NCI-H2107 treated with DMSO at 0.1 percent for 48 hours (cell line): ENCODE measurements at regions not wholly inside any gene's neighbourhood (a gene's known extent, or its start where the extent isn't known, plus 50 kb on each side); places are given as distances from the start of the nearest gene placed in this dataset.
"Not testable (repeated sequence)": the region's sequence is repeated elsewhere in the genome, so short reads cannot be mapped to it uniquely, and the experiment has no call there.

Experiments
- DNase-seq: peaks from one replicate; lab custom pipeline; 2025; ENCODE audit not compliant: unreplicated experiment; lab: John Stamatoyannopoulos, UW

DNA sequence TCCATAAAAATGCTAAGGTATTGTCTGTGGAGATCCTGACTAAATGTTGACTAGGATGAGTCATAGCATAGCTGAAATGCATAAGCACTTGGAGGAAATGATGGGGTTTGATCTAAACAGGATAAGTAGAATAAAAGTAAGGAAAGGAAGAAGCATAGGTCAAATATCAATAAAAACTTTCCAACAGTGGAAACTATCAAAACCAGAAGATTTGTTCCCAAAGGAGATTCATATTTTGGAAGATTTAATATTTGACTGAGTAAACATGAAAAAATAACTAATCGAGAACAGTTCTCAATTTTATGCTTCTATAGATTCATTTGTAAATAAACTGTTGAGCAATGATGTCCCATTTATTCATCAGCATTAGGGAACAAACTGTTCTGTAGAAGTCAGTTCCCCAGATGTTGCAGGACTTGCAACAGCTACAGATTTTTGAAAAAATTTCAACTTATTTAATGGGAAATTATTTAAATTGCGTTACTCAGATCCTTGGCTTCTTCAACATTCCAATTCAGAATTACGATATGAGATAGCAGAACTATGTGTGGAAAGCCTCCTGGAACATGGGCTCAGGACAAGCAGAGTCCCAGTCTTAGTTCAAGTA is 133.7 kb upstream of the TBX18 start:
- DNase-seq: no peak

DNA sequence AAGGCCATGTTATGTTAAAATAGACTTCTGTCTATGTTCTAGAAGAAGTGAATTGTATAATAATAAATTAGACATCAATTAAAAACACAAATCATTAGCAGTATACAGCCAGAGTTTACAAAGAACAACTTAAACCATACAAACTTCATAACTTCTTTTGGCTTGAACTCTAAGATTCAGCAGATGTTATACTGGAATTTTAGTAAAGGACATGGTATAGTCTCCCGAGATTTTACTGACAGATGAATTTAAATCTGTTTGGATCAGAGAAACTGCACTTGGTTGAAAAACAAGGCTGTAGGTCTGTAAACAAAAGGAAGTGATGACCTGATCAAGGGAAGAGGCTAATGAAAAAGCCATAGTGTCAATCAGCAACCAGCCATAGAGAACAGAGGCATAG is 132.6 kb upstream of the TBX18 start:
- DNase-seq: no peak

DNA sequence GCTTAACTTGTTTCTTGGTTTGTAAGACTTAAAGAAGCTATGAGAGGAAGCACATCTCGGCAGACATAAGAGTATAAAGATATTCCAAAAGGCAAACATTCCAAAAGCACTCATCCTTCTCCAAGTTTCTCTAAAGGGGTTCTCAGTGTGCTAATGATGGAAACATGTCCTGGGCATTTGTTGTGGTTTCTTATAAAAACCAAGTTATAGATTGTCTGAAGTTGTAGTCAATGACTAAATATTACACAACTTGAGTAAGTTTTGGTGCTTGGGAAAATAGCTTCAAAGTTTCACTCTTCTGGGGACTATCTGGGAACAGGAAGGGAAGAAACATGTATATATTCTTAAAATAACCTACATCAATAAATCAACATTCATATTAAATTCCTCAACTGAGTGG is 128.3 kb upstream of the TBX18 start:
- no peak for DNase-seq

DNA sequence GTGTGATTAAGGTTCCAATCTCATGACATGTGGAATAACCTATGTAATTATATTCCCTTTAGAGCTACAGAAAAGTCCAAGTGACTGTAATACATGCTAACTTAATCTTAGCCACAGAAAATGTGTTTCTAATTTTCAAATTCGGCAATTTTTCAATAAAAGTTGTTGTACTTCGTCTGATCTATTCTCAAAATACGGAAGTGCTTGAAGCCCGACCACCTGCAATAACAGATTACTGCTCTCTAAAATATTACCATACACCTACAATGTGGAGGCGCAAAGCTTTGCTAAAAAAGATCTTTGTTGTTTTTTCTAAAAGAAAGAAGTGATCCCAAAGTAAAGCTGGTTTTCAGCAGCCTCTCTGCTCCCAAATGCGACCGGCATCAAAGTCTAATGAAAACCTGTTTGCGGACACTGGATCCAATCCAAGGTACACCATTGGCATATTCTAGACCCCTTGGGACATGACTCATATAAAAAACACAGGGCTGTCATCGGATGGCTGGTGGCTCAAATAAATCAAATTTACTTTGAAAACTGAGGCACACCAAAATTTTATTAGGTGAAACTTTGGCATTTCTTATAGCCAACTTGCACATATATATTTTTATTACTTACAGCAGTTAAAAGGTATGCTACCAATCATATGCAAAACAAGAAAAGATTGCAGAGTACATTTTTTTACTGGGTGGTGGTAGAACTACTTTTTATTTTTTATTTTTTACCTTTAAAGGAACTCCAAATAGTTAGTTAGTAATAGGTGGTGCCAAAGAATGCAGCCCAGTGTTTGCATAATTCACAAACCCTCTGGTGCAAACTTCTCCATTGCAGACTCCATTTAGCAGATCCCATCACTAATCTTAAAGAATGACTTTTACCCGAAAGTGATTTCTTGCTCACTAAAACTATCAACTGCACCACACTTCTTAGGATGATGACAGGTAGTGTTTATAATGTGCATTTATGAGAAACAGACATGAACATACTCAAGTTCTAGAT is 118.7 kb upstream of the TBX18 start:
- no peak for DNase-seq

DNA sequence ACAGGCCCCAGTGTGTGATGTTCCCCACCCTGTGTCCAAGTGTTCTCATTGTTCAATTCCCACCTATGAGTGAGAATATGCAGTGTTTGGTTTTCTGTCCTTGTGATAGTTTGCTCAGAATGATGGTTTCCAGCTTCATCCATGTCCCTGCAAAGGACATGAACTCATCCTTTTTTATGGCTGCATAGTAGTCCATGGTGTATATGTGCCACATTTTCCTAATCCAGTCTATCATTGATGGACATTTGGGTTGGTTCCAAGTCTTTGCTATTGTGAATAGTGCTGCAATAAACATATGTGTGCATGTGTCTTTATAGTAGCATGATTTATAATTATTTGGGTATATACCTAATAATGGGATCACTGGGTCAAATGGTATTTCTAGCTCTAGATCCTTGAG is 115.0 kb upstream of the TBX18 start:
- not testable (repeated sequence) for DNase-seq

DNA sequence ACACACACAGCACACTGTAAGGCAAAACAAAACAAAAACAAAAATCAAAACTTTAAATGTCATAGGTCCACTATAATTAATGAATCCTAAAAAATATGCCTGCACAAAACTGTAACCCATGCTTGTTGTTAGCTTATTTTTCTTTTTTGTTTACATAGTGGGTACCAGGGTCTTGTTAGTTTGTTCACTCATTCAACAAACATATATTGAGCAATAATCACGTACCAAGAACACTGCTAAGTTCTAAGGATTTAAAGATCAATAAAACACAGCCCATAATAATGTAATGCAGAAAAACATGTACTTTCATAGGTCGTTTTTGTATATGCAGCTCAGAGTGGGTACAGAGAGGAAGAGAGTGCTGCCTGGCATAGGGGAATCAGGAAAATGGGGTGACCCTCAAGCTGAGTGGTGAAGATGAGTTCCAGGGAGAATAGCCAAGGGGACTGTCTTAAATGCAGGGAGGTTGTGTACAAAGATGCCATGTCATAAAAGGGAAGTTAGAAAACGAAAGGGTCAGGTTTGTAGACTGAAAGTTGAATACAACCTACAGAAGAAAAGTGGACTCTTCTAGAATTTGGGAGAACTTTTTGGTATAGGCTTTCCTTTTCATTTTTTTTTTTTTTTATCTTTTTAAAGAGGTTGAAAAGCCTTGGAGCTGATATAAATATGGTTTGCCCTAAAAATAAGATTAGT is 113.3 kb upstream of the TBX18 start:
- no peak for DNase-seq

DNA sequence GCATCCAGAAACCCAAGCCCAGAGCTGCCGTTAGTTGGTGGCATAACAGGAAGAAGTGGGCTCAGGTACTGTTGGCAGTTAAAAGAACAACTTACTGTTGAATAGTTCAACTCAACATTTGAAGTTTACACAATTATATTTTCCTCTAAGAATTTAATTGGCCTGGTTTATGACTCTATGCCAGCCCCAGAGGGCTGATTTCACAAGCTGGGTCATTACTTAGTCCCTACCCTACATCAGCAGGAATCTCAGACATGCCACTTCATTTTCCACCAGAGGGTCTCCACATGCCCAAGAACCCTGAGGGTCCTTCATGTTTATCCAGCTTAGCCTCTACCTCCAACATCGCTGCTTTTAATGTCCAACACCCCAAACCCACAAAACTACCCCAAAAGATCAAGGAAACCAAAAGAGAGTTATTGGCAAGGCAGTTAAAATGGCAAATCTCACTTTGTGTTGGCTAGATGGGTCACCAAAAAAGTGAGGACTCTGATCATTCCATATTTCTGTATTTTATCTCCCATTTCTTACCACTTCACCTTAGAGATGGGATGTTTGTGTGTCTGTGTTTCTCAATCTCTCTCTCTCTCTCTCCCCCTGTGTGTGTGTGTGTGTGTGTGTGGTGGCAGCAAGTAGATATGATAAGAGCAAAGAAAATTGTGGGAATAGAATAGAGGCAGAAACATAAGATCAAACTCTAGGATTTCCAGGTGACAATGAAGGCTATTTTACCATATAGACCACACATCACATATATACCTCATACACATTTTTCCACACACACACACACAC is 112.5 kb upstream of the TBX18 start:
- no peak for DNase-seq

DNA sequence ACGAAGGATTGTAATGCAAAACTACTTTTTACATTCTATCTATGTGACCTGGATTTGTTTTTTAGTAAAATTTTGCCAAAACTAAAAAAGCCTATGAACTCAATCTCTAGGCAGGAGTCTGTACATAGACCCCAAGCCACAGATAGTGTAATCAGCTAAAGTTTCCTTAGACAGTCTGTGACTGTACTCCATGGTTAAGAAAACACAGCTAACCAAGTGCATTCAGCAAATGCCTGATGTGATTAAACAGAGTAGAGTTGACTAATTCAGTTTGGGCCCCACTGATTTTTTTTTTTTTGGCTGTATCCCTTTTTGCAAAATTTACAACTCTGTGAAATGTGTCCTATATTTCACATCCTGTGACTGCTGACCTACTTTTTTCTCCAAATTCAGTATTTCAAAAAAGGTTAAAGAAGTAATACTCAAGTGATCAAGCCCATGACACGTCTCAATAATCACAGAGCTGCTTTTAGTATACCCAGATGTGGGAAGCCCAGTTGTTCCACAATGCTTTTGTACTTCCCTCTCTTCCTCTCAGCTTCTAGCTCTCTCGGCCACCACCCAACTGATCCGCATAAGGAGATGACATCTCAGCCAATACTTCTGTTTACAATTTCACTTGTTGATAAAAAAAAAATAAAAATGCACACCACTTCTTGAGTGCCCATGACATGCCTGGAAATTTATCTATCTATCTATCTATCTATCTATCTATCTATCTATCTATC is 108.8 kb upstream of the TBX18 start:
- DNase-seq: no peak

DNA sequence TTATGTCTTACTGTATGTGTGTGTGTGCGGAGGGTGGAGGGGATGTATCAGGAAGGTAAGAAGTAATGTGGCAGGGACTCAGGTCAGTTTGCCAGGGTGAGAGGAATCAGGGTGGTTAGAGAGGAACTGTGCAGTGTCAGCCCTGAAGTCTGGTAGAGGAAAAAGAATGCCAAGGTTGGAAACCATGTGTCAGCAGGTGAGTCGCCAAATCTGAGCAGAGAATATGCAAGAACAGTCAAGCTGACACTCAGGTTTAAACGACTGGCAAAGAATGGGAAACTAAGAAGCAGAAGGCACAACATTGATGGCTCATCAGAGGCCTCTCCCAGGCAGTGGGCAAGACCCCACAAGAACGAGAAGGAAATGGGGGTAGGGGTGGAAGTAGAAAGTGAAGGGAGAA is 107.5 kb upstream of the TBX18 start:
- no peak for DNase-seq

DNA sequence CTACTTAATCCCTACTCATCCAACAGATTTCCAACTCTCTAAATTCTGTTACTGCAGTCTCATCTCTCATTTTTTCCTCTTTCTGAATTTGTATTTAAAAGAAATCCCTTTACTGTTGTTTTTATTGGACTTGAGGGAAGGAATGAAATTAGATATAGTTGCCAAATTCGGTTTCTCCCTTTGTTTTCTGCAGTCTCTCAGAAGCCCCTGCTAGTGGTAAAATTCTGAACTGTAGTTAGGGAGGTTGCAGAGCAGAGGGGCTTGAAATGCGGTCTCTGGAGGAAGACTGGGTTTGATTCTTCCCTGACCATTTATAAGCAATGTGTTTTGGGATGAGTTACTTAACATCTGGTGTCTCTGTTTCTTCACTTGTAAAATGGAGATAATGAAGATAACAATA is 106.3 kb upstream of the TBX18 start:
- DNase-seq: no peak

DNA sequence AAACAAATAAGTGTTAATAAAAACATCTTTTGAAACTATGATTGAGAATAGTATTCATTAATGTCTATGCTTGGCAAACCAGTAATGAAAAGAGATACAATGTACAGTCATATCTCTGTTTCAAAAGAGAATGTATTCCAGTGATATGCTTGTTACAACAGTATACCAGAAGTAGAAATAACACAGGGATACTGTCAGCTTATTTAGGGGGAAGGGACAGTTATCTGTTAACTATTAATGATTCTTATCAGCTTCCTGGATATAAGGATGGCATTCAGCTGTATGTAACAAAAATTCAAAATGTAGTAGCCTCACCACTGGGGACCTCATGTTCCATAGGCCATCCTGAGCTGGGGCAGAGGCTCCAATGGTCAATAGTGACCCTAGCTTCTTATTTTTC is 103.8 kb upstream of the TBX18 start:
- no peak for DNase-seq

DNA sequence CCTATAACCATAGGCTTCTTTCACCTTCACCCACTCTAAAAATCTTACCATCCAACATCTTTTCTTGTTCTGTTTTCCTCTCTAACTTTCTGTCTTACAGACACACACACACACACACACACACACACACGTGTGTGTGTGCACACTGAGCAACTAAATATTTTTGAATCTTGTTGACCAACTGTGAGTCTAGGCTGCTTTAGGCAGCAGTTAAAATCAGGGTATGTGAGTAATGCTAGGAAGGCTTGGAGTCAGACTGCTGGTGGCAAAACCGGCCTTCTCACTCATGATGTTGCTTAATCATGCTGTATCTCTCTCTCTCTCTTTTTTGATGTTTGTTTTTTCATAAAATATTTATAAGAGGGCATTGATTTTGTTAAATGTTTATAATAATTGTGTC is 103.1 kb upstream of the TBX18 start:
- no peak for DNase-seq

DNA sequence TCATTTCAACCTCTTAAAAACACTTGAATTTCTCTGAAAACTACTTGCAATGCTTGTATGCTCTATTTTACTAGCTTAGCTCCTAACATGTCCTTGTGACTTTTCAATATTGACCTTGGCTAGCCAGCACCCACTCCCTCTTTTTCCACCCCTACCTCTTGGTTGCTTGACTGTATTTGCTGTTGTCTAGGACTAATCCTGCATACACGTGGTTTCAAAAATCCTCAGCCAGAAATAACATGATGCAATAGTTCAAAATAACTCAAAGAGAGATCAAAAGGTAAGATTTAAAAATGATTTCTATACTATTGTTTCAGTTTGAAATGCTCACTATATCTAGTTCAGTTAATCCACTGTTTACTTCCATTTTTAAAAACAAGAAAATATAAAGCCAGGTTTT is 102.3 kb upstream of the TBX18 start:
- no peak for DNase-seq

DNA sequence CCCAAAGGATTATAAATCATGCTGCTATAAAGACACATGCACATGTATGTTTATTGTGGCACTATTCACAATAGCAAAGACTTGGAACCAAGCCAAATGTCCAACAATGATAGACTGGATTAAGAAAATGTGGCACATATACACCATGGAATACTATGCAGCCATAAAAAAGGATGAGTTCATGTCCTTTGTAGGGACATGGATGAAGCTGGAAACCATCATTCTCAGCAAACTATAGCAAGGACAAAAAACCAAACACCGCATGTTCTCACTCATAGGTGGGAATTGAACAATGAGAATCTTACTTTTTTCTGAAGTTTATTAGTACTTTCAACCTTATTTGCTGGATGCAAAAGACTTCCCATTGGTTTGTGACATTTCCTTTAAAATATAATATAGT is 101.0 kb upstream of the TBX18 start:
- DNase-seq: not testable (repeated sequence)

DNA sequence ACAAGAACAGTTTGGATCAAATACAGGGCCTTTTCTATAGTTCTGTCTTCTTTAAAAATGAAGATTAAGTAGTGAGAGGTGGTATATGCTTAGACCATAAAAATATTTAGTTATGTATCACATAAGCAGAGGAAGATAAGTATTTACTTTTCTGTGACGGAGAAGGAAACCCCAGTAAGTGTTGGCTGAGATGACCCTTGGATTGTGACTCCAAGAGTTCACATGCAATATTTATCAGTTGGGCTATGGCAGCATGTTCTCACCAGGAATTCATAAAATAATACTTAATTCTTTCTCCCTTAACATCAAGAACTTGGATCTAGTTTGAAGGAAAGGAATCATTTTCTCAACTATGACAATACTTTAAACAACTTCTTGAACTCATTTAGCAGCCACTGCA is 98.4 kb upstream of the TBX18 start:
- no peak for DNase-seq

DNA sequence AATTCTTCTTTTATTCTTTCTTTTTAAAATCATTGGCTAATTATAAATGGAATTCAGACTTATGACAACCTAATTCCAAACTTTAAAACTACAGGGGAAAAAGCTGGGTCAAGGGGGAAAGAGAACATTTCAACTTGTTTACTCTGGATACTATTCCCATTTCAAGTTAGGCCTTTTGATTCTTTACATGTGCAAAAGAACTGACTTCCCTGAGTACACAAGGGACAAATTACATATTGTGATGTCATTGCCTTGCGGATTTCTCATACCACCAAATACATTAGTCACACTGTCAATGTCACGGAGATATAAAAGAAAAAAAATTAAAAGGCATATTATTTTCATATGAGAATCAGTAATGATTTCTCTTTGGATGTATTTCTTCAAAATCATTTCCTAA is 96.5 kb upstream of the TBX18 start:
- DNase-seq: no peak

DNA sequence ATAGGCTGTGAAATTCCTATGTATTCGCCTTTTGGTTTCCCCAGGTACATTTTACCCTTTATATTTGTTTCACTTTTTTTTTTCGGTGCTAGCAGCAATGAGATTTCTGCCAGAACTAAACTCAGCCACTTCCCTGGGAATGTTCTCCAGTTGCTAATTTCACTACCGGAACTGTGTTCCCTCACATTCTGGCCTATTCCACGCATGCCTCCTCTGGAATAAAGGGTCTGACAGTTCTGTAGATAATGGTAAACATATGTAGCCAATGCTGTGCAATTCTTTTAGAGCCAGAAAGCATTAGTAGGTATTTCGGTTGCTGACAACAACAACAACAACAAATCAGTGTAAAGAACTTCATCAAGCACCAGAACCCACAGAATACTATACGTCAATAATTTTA is 96.1 kb upstream of the TBX18 start:
- no peak for DNase-seq

DNA sequence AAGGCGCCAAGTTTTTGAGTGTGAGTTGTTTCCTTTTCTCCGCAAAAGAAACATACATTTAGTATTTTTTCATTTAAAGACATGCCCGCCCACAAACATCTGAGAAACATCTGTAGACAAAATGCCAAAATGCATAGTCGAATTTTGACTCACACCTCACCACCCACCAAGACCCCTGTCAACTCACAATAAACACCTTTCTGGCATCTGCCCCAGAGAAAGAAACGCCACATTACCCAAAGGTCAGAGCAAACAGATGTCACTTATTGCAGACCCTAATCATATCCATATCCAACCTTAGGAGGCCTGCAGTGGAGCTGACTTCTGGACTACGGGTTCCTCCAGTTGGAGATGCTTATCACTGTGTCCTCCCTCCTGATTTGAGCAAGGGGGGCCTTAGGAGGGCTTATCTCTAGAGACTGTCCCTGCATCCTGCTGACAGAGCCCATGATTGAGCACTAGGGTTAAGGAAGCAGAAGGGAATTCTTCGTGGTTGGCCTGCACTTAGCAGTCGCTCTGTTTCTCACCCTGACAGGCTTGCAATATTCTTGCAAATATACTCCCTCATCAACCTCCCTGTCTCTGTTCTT is 90.5 kb upstream of the TBX18 start:
- no peak for DNase-seq

DNA sequence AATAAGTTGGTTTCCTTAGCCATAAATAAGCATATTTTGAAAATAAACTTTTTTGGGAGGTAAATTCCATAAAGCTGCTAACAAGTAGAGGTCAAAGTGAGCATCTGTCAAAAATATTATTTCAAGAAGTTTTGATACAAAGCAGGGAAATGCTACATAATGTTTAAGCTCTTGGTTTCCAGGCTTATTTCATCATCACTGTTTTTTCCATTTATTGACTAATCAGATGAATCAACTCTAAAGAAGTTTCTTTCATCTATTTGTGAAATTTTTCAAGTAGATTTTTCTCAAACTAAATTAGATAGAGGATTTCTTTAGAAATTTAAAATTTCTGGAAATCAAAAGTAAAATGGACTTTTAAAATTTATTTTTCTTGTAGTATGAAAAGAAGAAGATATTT is 89.5 kb upstream of the TBX18 start:
- DNase-seq: no peak

DNA sequence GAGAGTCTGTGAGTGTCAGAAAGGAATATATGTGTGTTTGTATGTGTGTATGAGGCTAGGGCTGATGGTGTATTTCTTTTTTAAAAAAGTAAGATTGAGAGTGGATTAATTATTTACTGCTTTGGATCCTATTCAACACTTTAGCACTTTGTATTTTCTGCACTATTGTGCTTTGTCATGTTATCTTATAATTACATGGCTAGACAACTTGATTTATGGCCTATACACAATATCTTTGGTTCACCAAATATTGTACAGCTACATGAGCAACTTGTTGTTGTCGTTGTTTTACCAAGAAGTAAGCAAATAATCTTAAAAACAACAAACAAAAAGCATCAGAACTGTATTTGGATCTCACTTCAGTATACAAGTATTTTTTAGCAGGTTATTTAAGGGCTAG is 84.6 kb upstream of the TBX18 start:
- DNase-seq: no peak
